ENCODE measurements at regions not wholly inside any gene's neighbourhood (a gene's known extent, or its start where the extent isn't known, plus 50 kb on each side); places are given as distances from the start of the nearest gene placed in this dataset.

- no peak for TF ChIP-seq CTCF (IDR thresholded peaks at IDR 0.05)
- TF ChIP-seq EZH2 (IDR thresholded peaks at IDR 0.05; ENCODE audit: borderline replicate concordance, insufficient read depth, low read depth, low read length, poor library complexity, severe bottlenecking): no peak
Observed at GRCh38 chr9:120161776-120162175, 418.2 kb downstream of the CDK5RAP2 start.
